ENCODE measurements at regions not wholly inside any gene's neighbourhood (a gene's known extent, or its start where the extent isn't known, plus 50 kb on each side); places are given as distances from the start of the nearest gene placed in this dataset.

GRCh38 chr5:4661836-4662235, 478.3 kb upstream of the ADAMTS16 start:
- no peak for DNase-seq

- DNase-seq: no peak
Measured at GRCh38 chr5:4662756-4663155, 477.4 kb upstream of the ADAMTS16 start.

DNA sequence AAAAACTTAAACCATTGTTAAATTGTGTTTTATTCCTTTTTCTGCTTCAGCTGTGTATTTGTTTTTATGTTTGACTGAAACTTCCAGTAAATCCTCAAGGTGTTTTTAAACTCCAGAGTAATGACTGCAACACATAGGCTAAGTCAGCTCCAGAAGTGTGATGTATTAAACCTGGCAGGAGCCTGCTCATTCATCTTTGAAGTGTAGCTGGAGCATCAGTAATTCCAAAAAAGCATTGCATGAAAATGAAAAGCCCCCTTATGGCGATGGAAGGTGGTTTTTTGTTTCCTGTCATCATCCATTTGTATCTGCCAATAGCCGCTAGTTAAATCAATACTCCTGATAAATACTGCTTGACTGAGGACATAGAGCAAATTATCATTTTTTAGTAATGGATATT, 474.2 kb upstream of the ADAMTS16 start:
- no peak for DNase-seq

DNA sequence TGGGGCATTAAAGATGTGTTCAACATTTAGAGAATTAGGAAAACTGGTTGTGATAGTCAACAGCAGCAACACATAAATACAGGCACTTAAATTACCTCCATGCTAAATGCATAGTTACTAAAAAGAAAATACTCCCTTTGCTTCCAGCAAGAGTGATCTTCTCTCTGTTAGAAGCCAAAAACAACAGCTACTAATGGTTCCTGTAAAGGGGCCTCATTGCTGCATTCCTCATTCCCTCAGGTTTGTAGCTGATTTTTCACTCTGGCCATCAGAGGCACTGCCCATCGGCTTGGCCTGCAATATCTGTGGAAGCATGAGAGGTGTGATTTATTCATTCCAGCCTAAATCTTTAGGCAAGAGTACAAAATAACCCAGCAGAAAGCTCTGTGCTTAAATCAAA, 466.0 kb upstream of the ADAMTS16 start:
- no peak for DNase-seq

- DNase-seq: no peak
Measured at GRCh38 chr5:4676934-4677333, 463.2 kb upstream of the ADAMTS16 start.

GRCh38 chr5:4684946-4685345, 455.2 kb upstream of the ADAMTS16 start:
- no peak for DNase-seq

- DNase-seq: no peak
Measured at GRCh38 chr5:4698596-4698995, 441.5 kb upstream of the ADAMTS16 start.

DNA sequence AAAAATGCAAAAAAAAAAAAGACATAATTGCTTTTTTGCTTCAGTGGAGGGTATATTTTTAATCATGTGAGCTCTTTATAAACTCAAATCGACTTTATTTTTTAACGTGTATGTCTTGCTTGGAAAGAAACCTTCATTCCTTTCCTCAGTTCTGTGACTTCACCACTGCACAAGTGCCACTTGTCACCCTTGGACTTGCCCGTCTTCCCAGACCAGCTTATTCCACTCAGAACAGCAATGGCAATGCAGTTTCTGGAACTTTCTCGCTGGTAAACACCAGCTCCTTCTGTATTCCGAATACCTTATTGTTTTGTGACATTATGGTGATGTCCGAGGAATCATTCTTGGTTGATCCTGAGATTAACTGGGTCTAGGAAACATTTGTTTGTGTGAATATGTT, 440.5 kb upstream of the ADAMTS16 start:
- DNase-seq: no peak

DNA sequence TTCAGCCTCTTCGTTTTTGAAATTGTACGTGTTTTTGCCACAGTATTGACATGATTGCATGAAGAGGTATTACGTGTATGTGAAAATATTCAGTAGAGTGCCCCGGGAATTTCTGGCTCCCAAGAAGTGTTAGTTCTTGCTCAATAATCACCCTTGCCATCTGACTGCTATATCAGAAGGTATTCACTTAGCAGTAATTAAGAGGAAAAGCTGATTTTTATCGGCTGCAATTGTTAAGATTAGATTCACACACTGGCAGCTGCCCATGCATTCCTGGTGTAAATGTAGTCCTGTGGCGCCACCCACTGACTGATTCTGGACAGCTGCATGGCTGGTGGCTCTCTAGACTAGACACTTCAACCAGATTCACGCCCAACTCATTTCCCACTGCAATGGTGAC, 440.1 kb upstream of the ADAMTS16 start:
- no peak for DNase-seq

DNA sequence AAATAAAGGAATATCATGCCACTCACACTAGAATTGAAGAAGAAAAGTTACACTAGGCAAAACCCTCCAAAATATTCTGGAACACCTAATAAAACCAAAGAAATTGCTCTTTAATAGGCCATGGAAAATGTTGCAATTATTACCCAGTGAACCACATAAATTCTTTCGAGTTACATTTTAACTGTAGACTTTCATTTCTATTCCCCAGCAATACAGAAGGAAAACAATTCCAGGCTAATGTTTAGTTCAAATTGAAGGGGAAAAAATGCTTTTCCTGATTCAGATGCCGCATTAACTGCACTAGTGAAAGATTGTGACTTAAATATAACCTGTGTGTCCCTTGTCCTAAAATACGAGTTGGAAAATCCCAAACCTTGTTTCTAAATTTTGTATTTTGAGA, 439.3 kb upstream of the ADAMTS16 start:
- no peak for DNase-seq

DNA sequence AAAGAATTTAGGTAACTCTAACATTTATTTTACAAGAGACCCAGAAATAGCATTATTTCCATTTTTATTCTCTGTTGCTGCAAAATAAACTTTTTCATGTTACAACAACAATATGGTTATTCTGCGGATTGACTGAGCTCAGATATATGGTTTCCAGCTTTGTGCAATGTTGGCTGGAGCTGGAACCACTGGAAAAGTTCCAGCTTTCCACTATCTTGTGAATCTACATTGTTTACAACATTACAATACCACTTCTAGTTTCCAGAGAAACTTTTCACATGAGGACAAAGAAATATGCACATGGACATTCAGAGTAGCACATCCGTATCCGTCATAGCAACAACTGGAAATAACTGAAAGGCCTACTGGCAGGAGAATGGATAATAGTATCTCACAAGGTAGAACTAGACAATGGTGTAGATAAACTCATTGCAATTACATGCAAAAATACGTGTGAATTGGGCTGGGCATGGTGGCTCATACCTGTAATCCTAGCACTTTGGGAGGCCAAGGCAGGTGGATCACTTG, 436.1 kb upstream of the ADAMTS16 start:
- no peak for DNase-seq

GRCh38 chr5:4704951-4705350, 435.2 kb upstream of the ADAMTS16 start:
- no peak for DNase-seq

DNA sequence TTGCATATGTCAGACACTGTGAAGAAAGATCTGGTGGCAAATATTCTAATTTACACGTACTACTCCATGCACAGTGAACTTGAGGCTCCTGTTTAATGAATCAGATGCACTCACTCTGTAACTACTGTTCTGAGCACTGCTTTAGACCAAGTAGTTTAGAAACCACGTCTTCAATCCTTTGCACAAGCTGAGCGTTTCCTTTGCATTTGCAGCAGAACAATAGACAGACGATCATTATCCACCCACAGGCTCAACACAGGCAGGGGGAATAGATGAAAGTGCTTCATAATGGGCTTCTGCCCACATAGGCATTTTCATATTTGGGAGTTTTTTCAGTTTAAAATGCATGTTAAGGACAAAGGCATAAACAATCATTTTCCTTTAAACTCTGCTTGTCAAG, 423.3 kb upstream of the ADAMTS16 start:
- DNase-seq: no peak

GRCh38 chr5:4717446-4717845, 422.7 kb upstream of the ADAMTS16 start:
- DNase-seq: no peak

GRCh38 chr5:4720831-4721230, 419.3 kb upstream of the ADAMTS16 start:
- DNase-seq: no peak

DNA sequence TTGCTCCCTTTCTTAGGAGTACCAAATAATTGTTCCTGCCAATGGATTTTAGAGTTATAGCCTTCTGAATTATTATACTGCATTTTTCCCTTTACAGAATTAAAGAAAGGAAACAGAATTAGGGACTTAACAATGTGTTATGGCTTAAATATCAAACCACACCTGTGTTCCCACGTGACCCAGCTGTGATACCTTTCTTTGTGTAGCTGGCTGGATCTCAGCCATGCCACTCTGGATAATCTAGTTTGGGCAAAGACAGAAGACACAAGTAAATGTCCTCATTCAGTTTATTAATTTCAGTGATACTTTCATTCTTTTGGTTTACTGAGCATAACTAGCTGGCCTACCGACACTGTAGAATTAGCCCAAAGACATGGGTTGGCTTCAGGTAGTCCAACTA, 417.2 kb upstream of the ADAMTS16 start:
- DNase-seq: no peak

GRCh38 chr5:4725594-4725993, 414.5 kb upstream of the ADAMTS16 start:
- no peak for DNase-seq

DNA sequence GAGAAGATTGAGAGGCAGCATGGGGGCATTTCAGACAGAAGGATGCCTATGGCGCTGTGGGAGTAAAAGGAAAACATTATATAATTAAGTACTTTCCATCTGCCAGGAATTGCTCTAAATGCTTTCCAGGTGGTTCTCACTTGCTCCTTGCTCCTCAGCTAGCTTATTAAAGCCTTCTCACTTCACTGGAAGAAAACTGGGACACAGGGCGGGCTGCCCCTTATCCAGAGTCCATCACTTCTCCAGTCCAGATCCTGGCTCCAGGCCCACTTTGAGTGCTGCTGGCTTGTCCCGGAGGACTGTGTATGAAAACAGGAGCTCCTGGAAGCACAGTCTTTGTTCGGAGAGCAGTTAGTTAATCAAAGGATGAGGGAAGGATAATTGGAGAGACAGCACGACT, 409.9 kb upstream of the ADAMTS16 start:
- DNase-seq: no peak

GRCh38 chr5:4734348-4734747, 405.8 kb upstream of the ADAMTS16 start:
- DNase-seq: no peak

- no peak for DNase-seq
Measured at GRCh38 chr5:4735261-4735660, 404.9 kb upstream of the ADAMTS16 start.

- no peak for DNase-seq
Measured at GRCh38 chr5:4737868-4738267, 402.3 kb upstream of the ADAMTS16 start.

DNA sequence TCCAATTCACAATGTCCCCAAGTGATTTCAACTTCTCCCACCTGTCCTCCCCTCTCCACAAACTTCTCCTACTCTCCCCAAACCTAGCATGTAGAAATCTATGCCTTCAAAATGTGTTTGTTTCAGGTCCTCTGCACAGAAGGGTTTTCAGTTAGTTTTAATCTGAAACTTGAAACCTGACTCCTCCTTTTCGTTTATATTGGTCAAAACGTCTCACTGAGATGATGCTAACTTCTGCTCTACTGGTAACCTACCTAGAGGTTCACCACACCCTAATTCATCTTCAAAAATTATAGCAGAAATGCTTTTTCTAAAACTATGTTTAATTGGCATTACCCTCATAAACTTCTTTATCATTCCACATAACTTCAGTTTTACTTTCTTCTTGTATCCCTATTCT, 401.8 kb upstream of the ADAMTS16 start:
- DNase-seq: no peak

DNA sequence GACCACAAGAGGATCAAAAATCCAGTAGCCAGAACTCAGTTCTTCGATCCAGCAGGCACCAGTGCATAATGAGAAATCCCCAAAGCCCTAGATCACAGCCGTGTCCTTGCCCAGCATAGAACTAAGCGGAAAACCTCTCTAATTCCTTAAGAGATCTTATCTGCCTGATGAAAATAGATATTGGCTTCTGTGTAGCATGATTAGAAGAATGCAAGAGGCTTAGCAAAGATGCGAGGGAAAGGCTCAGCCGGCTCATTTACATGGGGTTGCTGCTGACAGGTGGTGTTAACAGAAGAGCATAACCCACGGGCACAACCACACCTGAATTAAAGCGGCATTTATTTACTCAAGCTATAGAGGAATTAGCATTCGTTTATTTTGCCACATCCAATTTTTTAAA, 400.0 kb upstream of the ADAMTS16 start:
- no peak for DNase-seq

GRCh38 chr5:4758550-4758949, 381.6 kb upstream of the ADAMTS16 start:
- DNase-seq: no peak

DNA sequence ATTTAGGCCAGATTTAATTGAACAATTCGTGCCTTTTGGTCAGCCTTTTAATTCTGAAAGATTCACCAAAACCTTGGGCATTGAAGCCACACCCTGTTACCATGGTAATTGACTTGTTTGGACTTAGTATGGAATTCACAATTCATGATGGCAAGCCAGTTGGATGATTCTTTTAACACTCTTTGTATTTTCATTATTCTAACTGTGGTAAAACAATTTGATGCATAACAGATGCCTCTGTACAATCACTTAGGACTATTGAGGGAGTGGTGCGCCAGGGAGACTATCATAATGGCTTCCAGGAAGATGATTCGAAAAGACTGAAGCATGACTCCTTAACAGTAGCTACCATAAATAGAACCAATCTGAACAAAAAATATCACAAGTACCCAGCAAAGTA, 381.1 kb upstream of the ADAMTS16 start:
- no peak for DNase-seq

GRCh38 chr5:4762316-4762715, 377.8 kb upstream of the ADAMTS16 start:
- DNase-seq: no peak
